B cell (primary cell): ENCODE measurements at regions not wholly inside any gene's neighbourhood (a gene's known extent, or its start where the extent isn't known, plus 50 kb on each side); places are given as distances from the start of the nearest gene placed in this dataset.
A peak's percentile ranks its signal among the peaks of the same experiment; 100 is the strongest.
"Not testable (repeated sequence)": the region's sequence is repeated elsewhere in the genome, so short reads cannot be mapped to it uniquely, and the experiment has no call there.

ENCODE experiments used
- ATAC-seq: fragments of 200-7000 bp; cut with Tn5 transposase; one replicate; pipeline ENCODE4 v1.10.0; 2021; ENCODE audit warnings: low read depth, mild to moderate bottlenecking, moderate number of reproducible peaks, moderate library complexity
- CTCF ChIA-PET: fragments of 350-600 bp; sonication (Branson Sonifier 250); formaldehyde crosslinking; loops from one replicate; lab custom pipeline; 2021; ENCODE audit warnings: antibody characterized with exemption, inconsistent platforms; lab: Charles Lee
- POLR2A ChIA-PET: fragments of 350-600 bp; sonication (Branson Sonifier 250); formaldehyde crosslinking; loops from one replicate; lab custom pipeline; 2021; ENCODE audit warnings: antibody characterized with exemption; lab: Charles Lee
- DNase-seq: peaks from one replicate; pipeline ENCODE4 v3.0.0; 2013
- H2AFZ ChIP-seq: 2 replicates; pipeline ENCODE4 v1.6.1; 2012; ENCODE audit warnings: mild to moderate bottlenecking, low read depth, low read length; ENCODE audit not compliant: insufficient read depth, poor library complexity, severe bottlenecking
- H3K27ac ChIP-seq, 2 donors: 1 replicate in 1 of 2; 2 replicates in 1 of 2; pipeline ENCODE4 v1.5.1; 2012 to 2013; ENCODE audit warnings: low read length in 2 of 2, mild to moderate bottlenecking in 2 of 2, moderate library complexity in 1 of 2
- H3K27me3 ChIP-seq, 4 experiments: fragments of 200-600 bp in 1 of 4; sonication (generic) in 1 of 4; replicated peaks in 1 of 4; 1 replicate in 2 of 4; 2 replicates in 2 of 4; pipeline versions ENCODE4 v1.6.1 to v1.7.0; 2013 to 2016; ENCODE audit warnings: low read length in 3 of 4, mild to moderate bottlenecking in 2 of 4, mixed read lengths in 1 of 4, moderate library complexity in 1 of 4; ENCODE audit not compliant: insufficient read depth in 4 of 4, control insufficient read depth in 3 of 4; ENCODE audit errors: control extremely low read depth in 1 of 4
- H3K36me3 ChIP-seq, 2 experiments: replicated peaks in 1 of 2; 1 replicate in 1 of 2; 2 replicates in 1 of 2; pipeline versions ENCODE4 v1.6.1 to v1.7.1; 2013; ENCODE audit warnings: low read length in 1 of 2; ENCODE audit not compliant: insufficient read depth in 2 of 2, control insufficient read depth in 1 of 2; ENCODE audit errors: control extremely low read depth in 1 of 2, extremely low read depth in 1 of 2
- H3K4me1 ChIP-seq, 2 donors: fragments of 200-600 bp in 1 of 2; sonication (generic) in 1 of 2; 1 replicate in 1 of 2; 2 replicates in 1 of 2; pipeline versions ENCODE4 v1.5.1 to v1.6.1; 2013 to 2017; ENCODE audit warnings: low read length in 2 of 2; ENCODE audit not compliant: control insufficient read depth in 2 of 2, insufficient read depth in 2 of 2
- H3K4me2 ChIP-seq: replicated peaks from 2 replicates; pipeline ENCODE3; 2012; ENCODE audit warnings: mild to moderate bottlenecking, low read depth, low read length; ENCODE audit not compliant: poor library complexity, severe bottlenecking
- H3K4me3 ChIP-seq, 5 experiments: fragments of 200-600 bp in 1 of 5; sonication (generic) in 1 of 5; 1 replicate in 3 of 5; 2 replicates in 2 of 5; pipeline versions ENCODE4 v1.5.1 to v1.7.0; 2011 to 2016; ENCODE audit warnings: low read length in 4 of 5, mild to moderate bottlenecking in 4 of 5, low read depth in 2 of 5, control low read depth in 1 of 5, moderate library complexity in 1 of 5; ENCODE audit not compliant: insufficient read depth in 1 of 5; ENCODE audit errors: control extremely low read depth in 1 of 5, extremely low read depth in 1 of 5
- H3K79me2 ChIP-seq: fragments of 200-600 bp; sonication (generic); one replicate; pipeline ENCODE4 v1.6.0; 2016; ENCODE audit warnings: low read length; ENCODE audit not compliant: control insufficient read depth, insufficient read depth
- H3K9ac ChIP-seq: fragments of 200-600 bp; sonication (generic); 2 replicates; pipeline ENCODE4 v1.6.1; 2017; ENCODE audit warnings: mild to moderate bottlenecking, low read length, moderate library complexity
- H3K9me3 ChIP-seq, 3 donors: one replicate each; pipeline versions ENCODE4 v1.6.1 to v1.7.1; 2013; ENCODE audit warnings: low read length in 2 of 3; ENCODE audit not compliant: control insufficient read depth in 2 of 3, insufficient read depth in 1 of 3; ENCODE audit errors: control extremely low read depth in 1 of 3
- H4K20me1 ChIP-seq: 2 replicates; pipeline ENCODE4 v1.6.0; 2012; ENCODE audit warnings: mild to moderate bottlenecking, low read length; ENCODE audit not compliant: insufficient read depth, control insufficient read depth, poor library complexity, severe bottlenecking
- H3K27ac Mint-ChIP-seq: one replicate; pipeline ENCODE4 v1.8.0; 2021; ENCODE audit warnings: mixed read lengths
- H3K27me3 Mint-ChIP-seq: one replicate; pipeline ENCODE4 v1.8.0; 2021; ENCODE audit warnings: mixed read lengths
- H3K4me1 Mint-ChIP-seq: one replicate; pipeline ENCODE4 v1.8.0; 2021; ENCODE audit warnings: mixed read lengths
- H3K4me3 Mint-ChIP-seq: one replicate; pipeline ENCODE4 v1.8.0; 2021; ENCODE audit warnings: mixed read lengths
- H3K9me3 Mint-ChIP-seq: one replicate; pipeline ENCODE4 v1.8.0; 2022; ENCODE audit warnings: mixed read lengths; ENCODE audit not compliant: insufficient read depth
- WGBS: methylation state at CpG from one replicate; pipeline ENCODE4 v1.1.5; 2013; ENCODE audit warnings: missing lambda C conversion rate; ENCODE audit not compliant: insufficient coverage; 5-methylcytosine and 5-hydroxymethylcytosine counted together
- intact Hi-C: fragments of 100-400 bp; cut with micrococcal nuclease; formaldehyde crosslinking; loops from one replicate; pipeline ENCODE4 v1.10.0; 2022

DNA sequence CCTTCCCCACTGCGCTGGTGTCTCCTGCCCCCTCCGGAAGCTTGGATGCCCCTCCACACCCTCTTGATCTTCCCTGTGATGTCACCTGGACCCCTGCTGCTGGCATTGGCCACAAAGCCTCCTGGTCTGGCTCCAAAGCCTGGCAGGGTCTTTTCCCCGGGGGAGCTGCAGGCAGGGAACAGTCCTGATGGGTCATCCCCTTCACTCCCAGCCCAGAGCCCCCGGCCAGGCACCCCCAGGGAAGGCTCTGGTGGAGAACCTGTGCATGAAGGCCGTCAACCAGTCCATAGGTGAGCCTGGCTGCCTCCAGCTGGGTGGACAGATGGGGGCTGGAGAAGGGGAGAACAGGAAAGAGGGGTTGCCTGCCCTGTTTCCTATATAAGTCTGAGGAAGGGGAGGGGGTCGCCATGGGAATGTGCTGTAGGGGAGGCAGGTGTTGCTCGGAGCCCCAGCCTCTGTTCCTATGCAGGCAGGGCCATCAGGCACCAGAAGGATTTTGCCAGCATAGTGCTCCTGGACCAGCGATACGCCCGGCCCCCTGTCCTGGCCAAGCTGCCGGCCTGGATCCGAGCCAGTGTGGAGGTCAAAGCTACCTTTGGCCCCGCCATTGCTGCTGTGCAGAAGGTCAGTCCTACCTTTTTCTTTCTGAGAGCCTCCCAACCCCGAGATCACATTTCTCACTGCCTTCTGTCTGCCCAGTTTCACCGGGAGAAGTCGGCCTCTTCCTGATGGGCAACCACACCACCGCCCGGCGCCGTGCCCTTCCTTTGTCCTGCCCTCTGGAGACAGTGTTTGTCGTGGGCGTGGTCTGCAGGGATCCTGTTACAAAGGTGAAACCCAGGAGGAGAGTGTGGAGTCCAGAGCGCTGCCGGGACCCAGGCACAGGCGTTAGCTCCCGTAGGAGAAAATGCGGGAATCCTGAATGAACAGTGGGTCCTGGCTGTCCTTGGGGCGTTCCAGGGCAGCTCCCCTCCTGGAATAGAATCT is 104.5 kb upstream of the PZP start:
- intact Hi-C loops: not testable (repeated sequence)

DNA sequence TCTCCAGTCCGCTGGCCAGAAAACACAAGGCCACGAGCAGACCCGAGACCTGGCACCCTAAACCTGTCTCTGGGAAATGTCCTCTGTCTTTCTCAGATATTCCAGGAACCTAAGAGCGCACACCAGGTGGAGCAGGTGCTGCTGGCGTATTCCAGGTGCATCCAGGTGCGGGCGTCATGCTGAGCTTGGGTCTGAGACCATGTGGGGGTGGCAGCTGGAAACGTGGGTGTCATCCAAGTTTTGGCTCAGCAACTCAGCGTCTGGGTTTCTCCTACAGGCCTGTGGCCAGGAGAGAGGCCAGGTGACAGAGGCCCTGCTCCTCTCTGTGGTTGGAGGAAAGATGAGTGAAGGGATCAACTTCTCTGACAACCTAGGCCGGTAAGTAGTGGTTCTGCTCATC is 103.3 kb upstream of the PZP start:
- WGBS: 94% methylated on average over 9 of the region's 10 CpGs
- CTCF ChIA-PET: not testable (repeated sequence)

More for the DNA sequence above, 104.5 kb upstream of the PZP start:
- H3K4me1 ChIP-seq, H3K9me3 ChIP-seq, H4K20me1 ChIP-seq, H2AFZ ChIP-seq, ATAC-seq, H3K4me3 ChIP-seq, H3K27me3 ChIP-seq, H3K4me1 Mint-ChIP-seq, H3K79me2 ChIP-seq, H3K4me2 ChIP-seq, H3K27ac ChIP-seq, DNase-seq, CTCF ChIA-PET, POLR2A ChIA-PET, H3K27me3 Mint-ChIP-seq, H3K4me3 Mint-ChIP-seq, H3K36me3 ChIP-seq, H3K9ac ChIP-seq, H3K27ac Mint-ChIP-seq, H3K9me3 Mint-ChIP-seq: not testable (repeated sequence)
- 97% methylated on average over 7 of the region's 28 CpGs for WGBS

DNA sequence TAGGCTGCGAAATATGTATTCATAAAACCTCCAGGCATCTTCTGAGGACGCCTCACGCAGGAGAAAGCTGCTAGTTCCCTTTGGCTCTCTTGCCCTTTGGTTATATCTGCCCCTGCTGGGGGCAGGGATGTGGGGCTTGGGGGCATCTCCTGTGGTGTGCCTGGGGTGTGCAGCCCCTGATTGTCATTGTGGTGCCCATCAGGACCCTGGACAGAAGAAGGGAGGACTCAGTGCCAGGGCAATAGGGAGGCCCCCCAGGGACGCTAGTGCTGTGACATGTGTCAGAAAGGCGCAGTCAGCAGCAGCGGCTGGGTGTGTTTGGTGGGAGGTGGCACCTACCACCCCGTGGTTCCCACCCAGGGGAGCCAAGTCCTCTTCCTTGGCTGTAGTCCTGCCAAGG is 102.5 kb upstream of the PZP start:
- H3K4me2 ChIP-seq, ATAC-seq, H3K4me3 ChIP-seq, POLR2A ChIA-PET, H2AFZ ChIP-seq, DNase-seq, H3K9ac ChIP-seq, H3K27me3 ChIP-seq, H3K9me3 Mint-ChIP-seq, H3K9me3 ChIP-seq, H3K27ac Mint-ChIP-seq, CTCF ChIA-PET, H3K4me1 ChIP-seq, H3K27ac ChIP-seq, H3K4me1 Mint-ChIP-seq, H4K20me1 ChIP-seq, H3K36me3 ChIP-seq, H3K79me2 ChIP-seq, H3K4me3 Mint-ChIP-seq, intact Hi-C loops, H3K27me3 Mint-ChIP-seq: not testable (repeated sequence)
- 50% methylated on average over 2 of the region's 7 CpGs for WGBS

More for the DNA sequence above, 103.3 kb upstream of the PZP start:
- H3K27me3 ChIP-seq, H3K4me3 ChIP-seq, H3K4me1 ChIP-seq, H2AFZ ChIP-seq, H3K27ac Mint-ChIP-seq, intact Hi-C loops, H3K79me2 ChIP-seq, H3K27me3 Mint-ChIP-seq, ATAC-seq, H3K9me3 ChIP-seq, DNase-seq, H3K4me1 Mint-ChIP-seq, H3K4me3 Mint-ChIP-seq, H3K4me2 ChIP-seq, H3K9me3 Mint-ChIP-seq, H3K9ac ChIP-seq, H3K27ac ChIP-seq, H4K20me1 ChIP-seq, POLR2A ChIA-PET, H3K36me3 ChIP-seq: not testable (repeated sequence)

DNA sequence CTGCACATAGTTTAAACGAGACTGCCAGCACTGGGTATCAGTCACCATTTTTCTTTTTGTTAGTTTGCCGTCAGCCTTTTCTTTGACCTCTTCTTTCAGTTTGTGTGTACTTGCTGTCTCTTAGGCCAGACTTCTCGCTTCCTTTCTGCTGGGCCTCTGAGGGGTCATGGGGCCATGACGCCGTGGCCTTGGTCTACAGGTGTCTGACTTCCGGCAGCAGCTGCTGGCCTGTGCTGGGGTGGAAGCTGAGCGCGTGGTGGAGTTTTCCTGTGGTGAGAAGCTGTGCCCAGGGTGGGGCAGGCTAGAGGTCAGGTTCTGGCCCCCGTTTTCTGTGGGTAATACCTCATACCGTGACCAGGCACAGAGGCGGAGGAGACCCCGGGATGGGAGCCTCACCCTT is 101.6 kb upstream of the PZP start:
- peak; percentile 57 for ATAC-seq
- intact Hi-C loops: not testable (repeated sequence)

More for the DNA sequence above, 101.6 kb upstream of the PZP start:
- H3K27ac Mint-ChIP-seq: peak overlapping the region; percentile 26
- POLR2A ChIA-PET, H2AFZ ChIP-seq, H3K4me2 ChIP-seq, H3K27ac ChIP-seq, H3K27me3 ChIP-seq, H3K4me1 Mint-ChIP-seq, H3K9ac ChIP-seq, H3K36me3 ChIP-seq, H3K79me2 ChIP-seq, CTCF ChIA-PET, H3K4me3 ChIP-seq, H3K4me3 Mint-ChIP-seq, H3K9me3 ChIP-seq, H4K20me1 ChIP-seq, H3K4me1 ChIP-seq, H3K27me3 Mint-ChIP-seq, H3K9me3 Mint-ChIP-seq: not testable (repeated sequence)
- peak; percentile 13 for DNase-seq
- WGBS: 40% methylated on average over 1 of the region's 12 CpGs
